GM12891 (cell line): ENCODE measurements at regions not wholly inside any gene's neighbourhood (a gene's known extent, or its start where the extent isn't known, plus 50 kb on each side); places are given as distances from the start of the nearest gene placed in this dataset.

ENCODE experiments used
- POLR2A ChIP-seq: IDR thresholded peaks from 2 replicates; pipeline ENCODE4 v1.6.1; 2011; ENCODE audit warnings: low read depth, low read length, control low read depth
- POLR2AphosphoS5 ChIP-seq: IDR thresholded peaks from 2 replicates; pipeline ENCODE4 v1.6.1; 2011; ENCODE audit warnings: low read depth, low read length, control low read depth
- POU2F2 ChIP-seq: IDR thresholded peaks from 2 replicates; pipeline ENCODE4 v1.6.1; 2011; ENCODE audit warnings: low read depth, mild to moderate bottlenecking, control low read depth, low read length, moderate library complexity
- SPI1 ChIP-seq: IDR thresholded peaks from 2 replicates; pipeline ENCODE4 v1.6.1; 2011; ENCODE audit warnings: low read depth, low read length, control low read depth
- TAF1 ChIP-seq: IDR thresholded peaks from 2 replicates; pipeline ENCODE4 v1.6.1; 2011; ENCODE audit warnings: low read depth, low read length, control low read depth

GRCh38 chr4:163808011-163808410 lies 313.5 kb downstream of the TMA16 start:
- no peak for TF ChIP-seq TAF1
- no peak for TF ChIP-seq POLR2AphosphoS5
- TF ChIP-seq POLR2A: no peak
- no peak for TF ChIP-seq POU2F2
- TF ChIP-seq SPI1: no peak
